Suprapubic skin (tissue), 4 donors: ENCODE measurements at regions not wholly inside any gene's neighbourhood (a gene's known extent, or its start where the extent isn't known, plus 50 kb on each side); places are given as distances from the start of the nearest gene placed in this dataset.

Experiments used
- DNase-seq, 2 donors: peaks; one replicate each; pipeline ENCODE4 v3.0.0-alpha.2; 2019; ENCODE audit warnings: low spot score in 2 of 2
- H3K27ac ChIP-seq: fragments of 200-600 bp; sonication (generic); one replicate; pipeline ENCODE4 v1.5.1; 2019
- H3K27me3 ChIP-seq: fragments of 200-600 bp; sonication (generic); one replicate; pipeline ENCODE4 v1.5.1; 2019
- H3K36me3 ChIP-seq: fragments of 200-600 bp; sonication (generic); one replicate; pipeline ENCODE4 v1.5.1; 2019
- H3K4me1 ChIP-seq: fragments of 200-600 bp; sonication (generic); one replicate; pipeline ENCODE4 v1.5.1; 2019
- H3K4me3 ChIP-seq: fragments of 200-600 bp; sonication (generic); one replicate; pipeline ENCODE4 v1.5.1; 2019; ENCODE audit warnings: mild to moderate bottlenecking
- H3K9me3 ChIP-seq: fragments of 200-600 bp; sonication (generic); one replicate; pipeline ENCODE4 v1.5.1; 2019
- EP300 ChIP-seq: sonication (generic); formaldehyde crosslinking; IDR thresholded peaks from one replicate; pipeline ENCODE4 v1.6.1; 2017; ENCODE audit warnings: antibody characterized with exemption
- POLR2A ChIP-seq, 2 donors: fragments of 450-650 bp; IDR thresholded peaks; one replicate each; pipeline ENCODE4 v1.6.1; 2017; ENCODE audit warnings: antibody characterized with exemption in 2 of 2, mild to moderate bottlenecking in 2 of 2, moderate library complexity in 2 of 2
- POLR2AphosphoS5 ChIP-seq, 3 donors: sonication (generic); formaldehyde crosslinking; IDR thresholded peaks; one replicate each; pipeline ENCODE4 v1.6.1; 2017; ENCODE audit warnings: antibody characterized with exemption in 3 of 3
- WGBS: methylation state at CpG from one replicate; pipeline ENCODE4 v1.1.5; 2018; 5-methylcytosine and 5-hydroxymethylcytosine counted together
- TF ChIP-seq, protein P1 (sequence below), 2 donors: fragments of 200-600 bp in 1 of 2; fragments of 450-650 bp in 1 of 2; sonication (generic) in 1 of 2; IDR thresholded peaks; one replicate each; pipeline ENCODE4 v1.5.1; 2016 to 2019; ENCODE audit warnings: antibody characterized with exemption in 2 of 2, mild to moderate bottlenecking in 1 of 2, moderate library complexity in 1 of 2

DNA sequence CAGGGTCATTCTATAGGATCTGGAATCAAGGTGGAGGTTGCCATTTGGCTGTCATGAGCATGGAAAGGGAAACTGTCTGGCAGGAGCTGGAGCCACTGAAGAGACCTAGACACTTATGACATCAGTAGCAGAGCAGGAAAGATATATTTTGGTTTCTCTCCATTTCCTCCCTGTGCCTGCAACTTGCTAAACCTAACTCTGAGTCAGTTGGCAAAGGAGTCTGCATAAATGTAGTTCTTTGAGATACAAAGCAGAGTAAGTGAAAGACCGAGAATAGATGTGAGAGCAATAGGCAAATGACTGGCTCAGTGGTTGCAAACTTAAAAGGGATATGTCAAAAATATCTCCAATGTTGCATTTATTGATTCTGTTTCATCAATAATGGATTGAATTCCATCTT is 757.7 kb downstream of the KCNJ3 start:
- Histone ChIP-seq H3K27me3 (no peaks in the 10 kb centered on the region), H3K9me3 (no peaks in the 10 kb centered on the region), H3K27ac (no peak overlapping the region), H3K4me3 (no peak overlapping the region), H3K36me3 (no peaks in the 10 kb centered on the region), H3K4me1 (no peaks in the 10 kb centered on the region)
- 50% methylated on average over 1 of the region's 1 CpG for WGBS
- TF ChIP-seq POLR2A (IDR thresholded peaks at IDR 0.05) (no peak), POLR2AphosphoS5 (IDR thresholded peaks at IDR 0.05) (no peak), EP300 (no peak)
- TF ChIP-seq, protein P1, sequence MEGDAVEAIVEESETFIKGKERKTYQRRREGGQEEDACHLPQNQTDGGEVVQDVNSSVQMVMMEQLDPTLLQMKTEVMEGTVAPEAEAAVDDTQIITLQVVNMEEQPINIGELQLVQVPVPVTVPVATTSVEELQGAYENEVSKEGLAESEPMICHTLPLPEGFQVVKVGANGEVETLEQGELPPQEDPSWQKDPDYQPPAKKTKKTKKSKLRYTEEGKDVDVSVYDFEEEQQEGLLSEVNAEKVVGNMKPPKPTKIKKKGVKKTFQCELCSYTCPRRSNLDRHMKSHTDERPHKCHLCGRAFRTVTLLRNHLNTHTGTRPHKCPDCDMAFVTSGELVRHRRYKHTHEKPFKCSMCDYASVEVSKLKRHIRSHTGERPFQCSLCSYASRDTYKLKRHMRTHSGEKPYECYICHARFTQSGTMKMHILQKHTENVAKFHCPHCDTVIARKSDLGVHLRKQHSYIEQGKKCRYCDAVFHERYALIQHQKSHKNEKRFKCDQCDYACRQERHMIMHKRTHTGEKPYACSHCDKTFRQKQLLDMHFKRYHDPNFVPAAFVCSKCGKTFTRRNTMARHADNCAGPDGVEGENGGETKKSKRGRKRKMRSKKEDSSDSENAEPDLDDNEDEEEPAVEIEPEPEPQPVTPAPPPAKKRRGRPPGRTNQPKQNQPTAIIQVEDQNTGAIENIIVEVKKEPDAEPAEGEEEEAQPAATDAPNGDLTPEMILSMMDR (IDR thresholded peaks at IDR 0.05): no peak
- no peak for DNase-seq

DNA sequence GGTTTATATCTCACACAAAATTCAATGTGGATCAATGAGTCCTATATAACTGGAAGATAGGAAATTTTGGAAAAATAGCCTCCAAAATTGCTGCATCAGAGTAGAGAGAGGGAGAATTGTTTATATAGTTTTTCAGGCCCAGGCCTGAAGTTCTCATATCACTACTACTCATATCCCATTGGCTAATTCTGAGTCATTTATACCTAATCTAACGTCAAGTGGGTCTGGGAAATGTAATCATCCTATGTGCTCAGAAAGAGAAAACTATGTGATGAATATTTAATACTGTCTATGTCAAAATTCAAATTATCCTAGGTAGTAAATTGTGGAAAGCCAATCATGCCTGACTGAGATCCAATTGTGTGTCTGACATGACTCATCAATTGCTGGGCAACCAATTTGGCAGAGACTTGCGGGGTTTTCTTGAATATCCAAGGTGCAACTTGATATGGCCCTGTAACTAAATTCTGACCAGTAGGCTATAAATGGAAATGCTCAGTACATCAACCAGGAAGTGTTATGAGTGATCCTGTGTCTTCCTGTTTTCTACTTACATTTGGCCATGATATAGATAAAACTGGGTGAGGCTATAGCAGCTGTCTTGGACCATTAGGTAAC is 744.4 kb downstream of the KCNJ3 start:
- TF ChIP-seq POLR2AphosphoS5 (IDR thresholded peaks at IDR 0.05) (no peak), POLR2A (IDR thresholded peaks at IDR 0.05) (no peak), EP300 (no peak)
- TF ChIP-seq, protein P1 (IDR thresholded peaks at IDR 0.05): no peak
- Histone ChIP-seq H3K9me3 (no peaks in the 10 kb centered on the region), H3K27ac (no peak overlapping the region), H3K27me3 (no peaks in the 10 kb centered on the region), H3K4me1 (no peaks in the 10 kb centered on the region), H3K4me3 (no peak overlapping the region), H3K36me3 (no peaks in the 10 kb centered on the region)
- DNase-seq: no peak
- WGBS: 62% methylated on average over 2 of the region's 2 CpGs

DNA sequence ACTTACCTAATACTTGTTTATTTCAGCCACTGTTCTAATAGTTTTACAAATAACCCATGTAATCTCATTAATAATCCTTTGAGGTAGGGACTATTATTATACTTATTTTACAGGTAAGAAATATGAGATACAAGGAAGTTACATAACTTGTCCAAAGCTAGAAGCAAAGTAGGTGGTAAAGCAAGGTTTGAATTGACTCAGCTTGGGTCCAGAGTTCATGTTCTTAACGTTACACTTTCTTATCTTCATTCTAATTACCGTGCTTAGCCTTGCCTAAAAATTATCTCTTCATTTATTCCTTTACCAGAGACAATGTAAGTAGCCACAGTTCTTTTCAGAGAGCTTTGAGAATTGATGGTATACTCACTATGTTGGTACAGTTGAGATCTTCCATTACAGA is 743.6 kb downstream of the KCNJ3 start:
- Histone ChIP-seq H3K27ac (no peak overlapping the region), H3K4me3 (no peak overlapping the region), H3K36me3 (no peaks in the 10 kb centered on the region), H3K4me1 (no peaks in the 10 kb centered on the region), H3K9me3 (no peaks in the 10 kb centered on the region), H3K27me3 (no peaks in the 10 kb centered on the region)
- no peak for DNase-seq
- 82% methylated on average over 2 of the region's 2 CpGs for WGBS
- no peak for TF ChIP-seq POLR2AphosphoS5 (IDR thresholded peaks at IDR 0.05)
- no peak for TF ChIP-seq POLR2A (IDR thresholded peaks at IDR 0.05)
- TF ChIP-seq EP300: no peak
- TF ChIP-seq, protein P1 (IDR thresholded peaks at IDR 0.05): no peak

DNA sequence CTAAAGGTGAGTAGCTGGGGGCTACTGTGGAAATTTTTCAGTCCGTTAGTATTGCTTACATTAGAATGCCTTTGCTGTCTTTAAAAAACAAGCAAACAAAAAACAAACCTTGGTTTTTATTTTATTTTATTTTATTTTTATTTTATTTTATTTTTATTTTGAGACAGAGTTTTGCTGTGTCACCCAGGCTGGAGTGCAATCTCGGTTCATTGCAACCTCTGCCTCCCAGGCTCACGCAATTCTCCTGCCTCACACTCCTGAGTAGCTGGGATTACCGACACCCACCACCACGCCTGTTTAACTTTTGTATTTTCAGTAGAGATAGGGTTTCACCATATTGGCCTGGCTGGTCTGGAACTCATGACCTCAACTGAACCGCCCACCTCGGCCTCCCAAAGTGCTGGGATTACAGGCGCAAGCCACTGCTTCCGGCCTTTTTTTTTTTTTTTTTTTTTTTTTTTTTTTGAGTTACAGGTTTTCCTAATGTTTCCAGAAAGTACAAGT is 732.6 kb downstream of the KCNJ3 start:
- no peak for TF ChIP-seq POLR2AphosphoS5 (IDR thresholded peaks at IDR 0.05)
- no peak for TF ChIP-seq POLR2A (IDR thresholded peaks at IDR 0.05)
- TF ChIP-seq EP300: no peak
- TF ChIP-seq, protein P1 (IDR thresholded peaks at IDR 0.05): no peak
- 91% methylated on average over 9 of the region's 9 CpGs for WGBS
- no peaks in the 10 kb centered on the region for H3K4me1 ChIP-seq

DNA sequence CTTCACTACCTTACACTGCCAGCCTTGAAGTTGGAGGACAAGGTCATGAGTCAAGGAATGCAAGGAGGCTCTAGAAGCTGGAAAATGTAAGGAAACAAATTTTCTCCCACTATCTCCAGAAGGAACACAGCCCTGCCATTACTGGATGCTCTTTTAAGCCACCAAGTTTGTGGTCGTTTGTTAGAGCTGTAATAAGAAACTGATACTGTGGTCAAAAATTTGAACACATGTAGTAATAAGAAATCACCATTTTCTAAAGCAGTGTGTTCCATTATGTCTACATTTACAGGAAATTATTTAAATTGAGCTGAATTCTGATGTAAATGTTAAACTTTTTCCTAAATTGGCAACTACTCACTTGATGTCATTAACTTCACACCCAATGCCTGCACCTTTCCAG is 729.0 kb downstream of the KCNJ3 start:
- Histone ChIP-seq H3K36me3 (no peaks in the 10 kb centered on the region), H3K27ac (no peak overlapping the region), H3K4me3 (no peak overlapping the region), H3K27me3 (no peaks in the 10 kb centered on the region), H3K4me1 (no peaks in the 10 kb centered on the region), H3K9me3 (peaks cover under 1% of the 10 kb centered on the region)
- no peak for TF ChIP-seq POLR2A (IDR thresholded peaks at IDR 0.05)
- TF ChIP-seq POLR2AphosphoS5 (IDR thresholded peaks at IDR 0.05): no peak
- TF ChIP-seq EP300: no peak
- TF ChIP-seq, protein P1 (IDR thresholded peaks at IDR 0.05): no peak
- no peak for DNase-seq
- WGBS: 70% methylated on average over 1 of the region's 1 CpG

More for the DNA sequence above, 732.6 kb downstream of the KCNJ3 start:
- Histone ChIP-seq H3K36me3 (no peaks in the 10 kb centered on the region), H3K27ac (no peak overlapping the region), H3K27me3 (no peaks in the 10 kb centered on the region), H3K4me3 (no peak overlapping the region), H3K9me3 (peaks cover 5% of the 10 kb centered on the region)
- DNase-seq: no peak
